ENCODE measurements at regions not wholly inside any gene's neighbourhood (a gene's known extent, or its start where the extent isn't known, plus 50 kb on each side); places are given as distances from the start of the nearest gene placed in this dataset.
A peak's percentile ranks its signal among the peaks of the same experiment; 100 is the strongest.

DNA sequence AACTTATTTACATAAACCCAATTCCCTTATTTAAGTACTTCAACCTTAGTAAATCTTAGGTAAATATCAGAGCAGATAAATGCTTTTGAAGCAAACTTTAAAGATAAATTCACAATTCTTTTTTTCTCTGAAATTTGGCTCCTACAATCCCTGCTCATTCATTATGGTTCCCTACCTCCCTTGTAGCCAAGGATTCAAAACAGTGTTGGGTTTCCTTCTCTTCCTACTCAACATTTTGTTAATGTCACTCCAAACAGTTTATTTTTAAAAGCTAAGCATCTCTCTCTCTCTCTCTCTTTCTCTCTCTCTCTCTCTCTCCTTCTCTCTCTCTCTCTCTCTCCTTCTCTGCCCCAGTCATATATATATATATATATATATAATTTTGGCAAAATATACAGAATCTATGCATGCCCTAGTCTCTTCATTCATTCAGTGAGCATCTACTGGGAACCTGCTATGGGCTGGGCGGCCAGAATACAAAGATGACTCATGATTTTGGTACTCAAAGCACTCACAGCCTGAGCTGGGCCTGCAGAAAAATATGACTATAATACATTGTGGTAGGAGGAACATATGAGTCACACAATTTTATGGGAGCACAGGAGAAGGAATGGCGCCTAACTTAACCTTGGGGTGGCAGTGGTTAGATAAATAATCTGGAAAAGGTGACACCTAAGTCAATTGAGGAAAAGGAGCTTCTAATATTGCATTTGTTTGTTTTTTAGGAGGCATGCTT is 123.7 kb upstream of the DHRS4 start:
- H3K27me3 Mint-ChIP-seq = no peaks in the 10 kb centered on the region
- H3K9me3 Mint-ChIP-seq = no peaks in the 10 kb centered on the region
- intact Hi-C loops (cut with micrococcal nuclease) = no loop called here
- no peak overlapping the region for H3K4me3 Mint-ChIP-seq
- DNase-seq = no peak
- no peaks in the 10 kb centered on the region for H3K36me3 Mint-ChIP-seq (ENCODE audit: low read depth)
- no peaks in the 10 kb centered on the region for H3K4me1 Mint-ChIP-seq
- H3K27ac Mint-ChIP-seq = no peak overlapping the region

DNA sequence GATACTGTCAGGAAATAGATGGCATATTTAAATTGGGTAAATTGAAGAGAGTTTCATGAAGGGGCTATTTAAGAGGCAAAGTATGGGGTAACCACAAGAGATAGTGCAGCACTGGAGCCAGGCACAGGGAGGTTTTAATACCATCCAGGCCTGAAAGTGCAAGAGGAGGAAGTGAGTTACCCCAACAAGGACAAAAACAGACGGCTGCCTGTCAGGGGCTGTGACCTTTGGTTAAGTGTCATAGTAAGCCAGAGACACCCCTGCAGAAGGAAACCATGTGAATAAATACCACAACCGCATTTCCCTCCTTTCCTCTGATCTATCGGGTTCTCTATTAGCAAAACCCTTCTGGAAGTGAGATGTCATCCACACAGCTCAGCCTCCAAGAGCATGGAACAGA is 122.0 kb upstream of the DHRS4 start:
- Mint-ChIP-seq H3K4me1 (no peaks in the 10 kb centered on the region), H3K27ac (no peak overlapping the region), H3K9me3 (no peaks in the 10 kb centered on the region), H3K36me3 (ENCODE audit: low read depth) (no peaks in the 10 kb centered on the region), H3K4me3 (no peak overlapping the region), H3K27me3 (no peaks in the 10 kb centered on the region)
- intact Hi-C loops (cut with micrococcal nuclease) = no loop called here
- no peak for DNase-seq

DNA sequence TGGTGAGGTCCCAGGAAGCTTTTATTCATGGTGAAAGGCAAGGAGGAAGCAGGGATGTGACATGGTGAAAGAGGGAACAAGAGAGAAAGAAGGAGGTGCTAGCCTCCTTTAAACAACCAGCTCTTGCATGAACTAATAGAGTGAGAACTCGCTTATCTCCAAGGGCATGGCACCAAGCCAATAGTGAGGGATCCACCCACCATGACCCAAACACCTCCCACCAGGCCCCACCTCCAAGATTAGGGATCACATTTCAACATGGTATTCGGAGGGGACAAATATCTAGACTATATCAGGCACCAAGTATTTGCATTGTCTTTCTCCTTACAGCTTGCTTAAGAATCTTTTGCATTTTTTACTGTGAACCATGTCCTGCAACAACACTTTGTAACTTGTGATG is 91.9 kb upstream of the DHRS4 start:
- H3K4me1 Mint-ChIP-seq = no peaks in the 10 kb centered on the region

DNA sequence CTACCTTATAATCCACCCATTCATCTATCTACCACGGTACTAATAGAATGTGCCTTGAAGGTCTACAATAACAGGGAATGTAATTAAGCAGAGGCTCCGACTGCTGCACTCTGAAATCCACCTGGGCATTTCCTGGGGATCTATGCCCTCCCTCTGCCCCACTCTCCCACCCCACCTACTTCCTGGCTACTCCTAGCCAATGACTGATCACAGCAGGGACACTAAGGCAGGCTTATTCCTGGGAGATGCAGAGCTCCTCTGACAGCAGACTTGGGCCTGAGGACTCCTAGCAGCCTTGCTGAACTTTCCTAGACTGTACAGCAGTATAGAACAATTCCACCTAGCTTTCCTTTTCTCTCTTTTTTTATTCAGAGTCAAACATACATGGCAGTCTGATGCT is 91.1 kb upstream of the DHRS4 start:
- H3K4me1 Mint-ChIP-seq = no peaks in the 10 kb centered on the region
- peaks cover 5% of the 10 kb centered on the region for H3K27me3 Mint-ChIP-seq
- no peaks in the 10 kb centered on the region for H3K36me3 Mint-ChIP-seq (ENCODE audit: low read depth)

More for the DNA sequence above, 91.9 kb upstream of the DHRS4 start:
- no peak overlapping the region for H3K27ac Mint-ChIP-seq
- DNase-seq = no peak
- no peaks in the 10 kb centered on the region for H3K36me3 Mint-ChIP-seq (ENCODE audit: low read depth)
- intact Hi-C loops (cut with micrococcal nuclease) = no loop called here
- no peak overlapping the region for H3K4me3 Mint-ChIP-seq
- no peaks in the 10 kb centered on the region for H3K9me3 Mint-ChIP-seq
- H3K27me3 Mint-ChIP-seq = peaks cover 7% of the 10 kb centered on the region

DNA sequence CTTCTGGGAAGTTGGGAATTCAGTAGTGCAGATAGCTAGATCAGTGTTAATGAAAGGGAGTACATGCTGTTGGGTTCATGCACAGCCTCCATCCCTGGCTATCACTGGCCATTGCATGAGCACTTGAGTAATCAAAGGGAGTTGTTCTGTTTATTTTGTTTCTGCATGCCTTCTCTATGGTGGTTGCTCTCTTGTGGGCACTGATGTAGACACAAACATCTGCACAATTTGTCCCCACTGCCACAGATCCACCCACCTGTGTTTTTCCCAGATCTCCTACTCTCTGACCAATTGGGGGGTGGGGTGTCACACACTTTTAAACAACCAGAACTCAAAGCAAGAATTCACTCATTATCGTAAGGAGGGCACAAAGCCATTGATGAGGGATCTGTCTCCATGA is 89.7 kb upstream of the DHRS4 start:
- Mint-ChIP-seq H3K27me3 (peaks cover 4% of the 10 kb centered on the region), H3K36me3 (ENCODE audit: low read depth) (no peaks in the 10 kb centered on the region), H3K4me1 (no peaks in the 10 kb centered on the region), H3K4me3 (no peak overlapping the region), H3K27ac (no peak overlapping the region), H3K9me3 (no peaks in the 10 kb centered on the region)
- peak; percentile 45 for DNase-seq
- intact Hi-C loops (cut with micrococcal nuclease) = no loop called here

More for the DNA sequence above, 91.1 kb upstream of the DHRS4 start:
- no peak for DNase-seq
- Mint-ChIP-seq H3K4me3 (no peak overlapping the region), H3K27ac (no peak overlapping the region), H3K9me3 (no peaks in the 10 kb centered on the region)
- intact Hi-C loops (cut with micrococcal nuclease) = no loop called here

DNA sequence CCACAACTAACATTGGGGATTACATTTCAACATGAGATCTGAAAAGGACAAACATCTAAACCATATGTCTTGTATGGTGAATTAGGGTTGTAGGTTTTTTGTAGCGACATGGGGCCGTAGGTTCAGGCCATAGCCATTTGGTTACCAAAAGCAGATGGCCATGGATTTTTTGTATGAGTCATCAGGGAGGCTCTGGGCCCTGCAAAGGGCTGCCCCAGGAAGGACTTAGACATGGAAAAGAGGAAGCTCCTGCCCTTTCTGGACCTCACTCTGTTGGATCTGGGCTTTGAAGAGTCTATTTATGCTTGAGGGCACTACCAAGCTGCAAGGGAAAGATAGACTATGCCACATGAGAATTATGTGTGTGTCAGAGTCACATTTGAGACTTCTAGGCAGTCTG is 89.3 kb upstream of the DHRS4 start:
- Mint-ChIP-seq H3K4me3 (no peak overlapping the region), H3K9me3 (no peaks in the 10 kb centered on the region), H3K36me3 (ENCODE audit: low read depth) (no peaks in the 10 kb centered on the region), H3K4me1 (no peaks in the 10 kb centered on the region), H3K27me3 (peaks cover 4% of the 10 kb centered on the region), H3K27ac (no peak overlapping the region)
- intact Hi-C loops (cut with micrococcal nuclease) = no loop called here
- DNase-seq = no peak

DNA sequence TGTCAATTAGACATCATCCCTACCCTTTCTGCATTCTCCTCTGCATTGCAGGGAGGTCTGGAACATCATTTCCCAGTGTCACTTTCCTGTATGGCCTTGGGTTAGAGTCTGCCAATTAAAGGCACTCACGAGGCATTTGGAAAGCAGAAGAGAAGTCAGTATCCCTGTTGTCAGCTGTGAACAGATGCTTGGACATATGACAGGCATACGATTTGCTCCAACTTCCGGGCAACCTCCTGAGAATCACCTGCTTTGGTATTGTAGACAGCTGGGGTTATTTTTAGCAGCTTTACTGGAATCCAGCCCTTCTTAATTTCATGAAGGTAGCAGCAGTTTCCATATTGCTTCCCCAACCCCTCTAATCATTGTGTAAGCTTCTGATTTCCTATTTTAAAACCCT is 88.7 kb upstream of the DHRS4 start:
- Mint-ChIP-seq H3K36me3 (ENCODE audit: low read depth) (no peaks in the 10 kb centered on the region), H3K4me3 (no peak overlapping the region), H3K27ac (no peak overlapping the region), H3K4me1 (no peaks in the 10 kb centered on the region), H3K27me3 (peaks cover 6% of the 10 kb centered on the region), H3K9me3 (no peaks in the 10 kb centered on the region)
- DNase-seq = no peak
- intact Hi-C loops (cut with micrococcal nuclease) = no loop called here

DNA sequence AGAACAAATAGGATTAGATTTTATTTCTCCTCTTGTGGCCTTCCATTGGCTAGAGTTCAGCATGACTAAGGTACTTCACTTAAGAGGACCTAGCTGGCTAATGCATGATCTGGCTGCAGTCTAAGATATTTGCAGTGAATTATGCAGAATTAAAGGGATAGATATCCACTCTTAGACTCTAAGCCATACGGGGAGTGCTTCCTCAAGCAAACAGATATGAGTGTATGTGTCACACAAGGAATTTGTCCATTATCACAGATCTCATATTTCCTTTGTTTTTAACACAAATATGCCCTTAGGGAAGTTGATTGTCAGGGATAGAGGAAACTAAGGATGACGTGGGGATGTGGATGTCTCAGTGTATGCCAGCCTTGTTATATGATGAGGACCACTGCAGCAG is 88.1 kb upstream of the DHRS4 start:
- no peak for DNase-seq
- H3K36me3 Mint-ChIP-seq (ENCODE audit: low read depth) = no peaks in the 10 kb centered on the region
- H3K4me3 Mint-ChIP-seq = no peak overlapping the region
- no peaks in the 10 kb centered on the region for H3K9me3 Mint-ChIP-seq
- no peaks in the 10 kb centered on the region for H3K4me1 Mint-ChIP-seq
- no peak overlapping the region for H3K27ac Mint-ChIP-seq
- peaks cover 5% of the 10 kb centered on the region for H3K27me3 Mint-ChIP-seq
- intact Hi-C loops (cut with micrococcal nuclease) = no loop called here

DNA sequence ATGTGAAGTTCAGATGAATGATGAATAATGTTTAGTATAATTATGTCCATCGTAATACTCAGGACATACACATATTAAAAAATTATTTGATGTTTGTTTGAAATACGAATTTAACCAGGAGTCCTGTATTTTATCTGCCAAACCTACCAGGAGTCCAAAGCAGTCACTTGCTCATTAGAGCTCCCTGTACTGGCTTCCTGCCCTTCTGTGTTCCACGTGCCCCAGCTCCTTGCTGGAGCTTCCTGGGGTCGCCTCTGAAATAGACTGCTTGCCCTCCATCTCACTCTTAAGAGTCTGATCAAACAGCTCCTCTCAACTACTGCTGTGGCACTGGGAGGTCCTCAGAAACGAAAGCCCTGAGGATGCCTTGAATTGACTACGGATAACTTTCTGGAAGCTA is 87.3 kb upstream of the DHRS4 start:
- DNase-seq = no peak
- Mint-ChIP-seq H3K27ac (no peak overlapping the region), H3K27me3 (peaks cover 5% of the 10 kb centered on the region), H3K4me3 (no peak overlapping the region), H3K36me3 (ENCODE audit: low read depth) (no peaks in the 10 kb centered on the region), H3K9me3 (peaks cover 4% of the 10 kb centered on the region), H3K4me1 (no peaks in the 10 kb centered on the region)
- intact Hi-C loops (cut with micrococcal nuclease) = no loop called here

DNA sequence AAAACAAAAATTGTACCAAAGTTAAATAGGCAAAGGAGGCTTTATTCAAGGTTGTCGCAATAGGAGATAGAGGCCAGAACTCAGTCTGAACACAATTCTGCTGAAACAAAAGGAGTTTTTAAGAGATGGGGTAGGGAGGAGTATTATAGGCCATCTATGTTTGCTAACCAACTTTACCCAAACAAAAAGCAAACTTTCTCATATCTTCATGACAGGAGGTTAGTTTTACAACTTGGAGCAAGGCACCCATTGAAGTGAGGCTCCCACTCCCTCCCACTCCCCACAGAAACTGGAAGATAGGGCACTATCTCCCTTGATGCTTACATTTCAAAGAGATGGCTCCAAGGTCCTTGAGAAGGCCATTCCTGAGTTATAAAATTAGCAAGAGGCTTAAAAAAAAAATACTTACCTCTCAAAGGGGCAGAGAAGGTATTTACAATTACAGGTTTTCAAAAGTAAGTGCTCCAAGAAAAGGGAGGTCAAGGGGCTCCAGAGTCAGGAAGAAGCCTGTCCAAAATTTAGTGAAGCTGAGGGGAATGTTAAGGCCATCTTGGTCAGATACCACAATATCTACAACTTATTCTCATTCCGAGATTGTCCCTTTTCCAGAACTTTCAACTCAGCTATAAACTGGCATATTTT is 84.4 kb upstream of the DHRS4 start:
- peak; percentile 20 for DNase-seq
- intact Hi-C loops (cut with micrococcal nuclease) = no loop called here
- no peak overlapping the region for H3K27ac Mint-ChIP-seq
- H3K36me3 Mint-ChIP-seq (ENCODE audit: low read depth) = no peaks in the 10 kb centered on the region
- peaks cover 6% of the 10 kb centered on the region for H3K27me3 Mint-ChIP-seq
- peaks cover 4% of the 10 kb centered on the region for H3K9me3 Mint-ChIP-seq
- H3K4me1 Mint-ChIP-seq = no peaks in the 10 kb centered on the region
- no peak overlapping the region for H3K4me3 Mint-ChIP-seq

DNA sequence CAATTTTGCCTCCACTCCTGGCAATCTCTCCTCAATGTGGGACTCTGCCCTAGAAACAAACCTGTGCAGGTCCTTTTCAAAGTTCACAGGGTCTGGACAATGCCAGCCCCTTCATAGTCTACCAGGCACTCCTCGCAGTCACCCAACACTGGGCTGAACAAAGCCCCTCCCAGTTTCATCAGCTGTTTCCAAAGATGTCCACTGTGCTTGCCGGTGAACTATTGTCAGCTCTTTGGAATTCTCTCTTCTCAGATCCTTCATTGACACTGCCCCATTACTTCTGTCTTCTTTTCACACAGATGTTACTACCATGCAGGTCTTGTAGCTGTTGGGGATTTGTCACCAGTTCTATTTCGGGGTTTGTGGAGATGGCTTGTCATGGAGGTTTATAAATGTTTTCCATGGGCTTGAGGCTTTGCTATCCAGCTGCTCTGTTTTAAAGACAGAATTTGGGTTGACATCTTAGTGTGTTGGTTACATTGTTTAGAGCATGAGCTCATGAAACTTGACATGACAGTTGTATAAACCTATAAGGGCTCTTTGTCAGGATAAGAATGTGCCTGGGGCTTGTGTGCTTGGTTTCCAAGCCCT is 77.3 kb upstream of the DHRS4 start:
- Mint-ChIP-seq H3K9me3 (no peaks in the 10 kb centered on the region), H3K4me1 (peaks cover 10% of the 10 kb centered on the region), H3K27ac (peak overlapping the region; percentile 90), H3K36me3 (ENCODE audit: low read depth) (no peaks in the 10 kb centered on the region), H3K4me3 (no peak overlapping the region), H3K27me3 (peaks cover 4% of the 10 kb centered on the region)
- peak; percentile 39 for DNase-seq
- intact Hi-C loops (cut with micrococcal nuclease) = no loop called here

DNA sequence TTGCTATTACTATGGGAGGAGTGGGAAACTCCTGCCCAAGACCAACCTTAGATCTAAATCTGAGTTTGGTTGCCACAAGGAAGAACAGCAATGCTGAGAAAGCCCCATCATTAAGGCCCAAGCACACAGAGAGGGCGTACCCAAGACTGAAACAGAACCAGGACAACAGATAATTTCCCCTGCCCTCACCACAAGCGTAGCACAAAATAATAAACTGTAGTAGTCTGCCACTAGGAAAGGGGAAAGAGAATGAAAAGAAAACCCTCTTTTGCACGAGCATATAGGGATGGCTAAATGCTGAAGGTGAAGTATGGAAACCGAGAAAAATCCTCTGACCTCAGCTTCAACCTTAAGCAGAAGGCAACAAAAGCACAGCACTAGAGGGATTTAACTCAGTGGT is 76.5 kb upstream of the DHRS4 start:
- no peak overlapping the region for H3K4me3 Mint-ChIP-seq

DNA sequence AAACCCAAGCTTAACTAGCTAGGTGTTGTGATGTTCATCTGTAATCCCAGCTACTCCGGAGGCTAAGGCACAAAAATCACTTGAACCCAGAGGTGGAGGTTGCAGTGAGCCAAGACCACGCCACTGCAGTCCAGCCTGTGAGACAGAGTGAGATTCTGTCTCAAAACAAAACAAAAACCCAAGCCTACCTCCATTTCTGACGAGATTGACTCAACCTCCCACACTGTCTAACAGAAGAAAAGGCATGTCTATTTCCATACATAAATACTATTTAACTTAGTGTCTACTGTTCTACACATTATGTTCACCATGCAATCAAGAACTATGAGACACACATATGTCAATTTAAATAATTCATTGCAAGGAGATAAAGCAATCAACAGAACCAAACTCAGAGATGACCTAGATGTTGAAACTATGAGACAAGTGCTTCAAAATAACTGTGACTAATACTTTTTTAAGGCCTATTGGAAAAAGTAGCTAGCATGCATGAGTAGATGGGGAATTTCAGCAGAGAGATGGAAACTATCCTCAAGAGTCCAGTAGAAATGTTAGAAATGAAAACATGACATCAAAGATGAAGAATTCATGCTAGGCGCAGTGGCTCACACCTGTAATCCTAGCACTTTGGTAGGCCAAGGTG is 75.9 kb upstream of the DHRS4 start:
- H3K4me3 Mint-ChIP-seq = peak overlapping the region; percentile 2
- H3K9me3 Mint-ChIP-seq = no peaks in the 10 kb centered on the region
- peak overlapping the region; percentile 90 for H3K27ac Mint-ChIP-seq
- H3K36me3 Mint-ChIP-seq (ENCODE audit: low read depth) = no peaks in the 10 kb centered on the region
- peaks cover 10% of the 10 kb centered on the region for H3K4me1 Mint-ChIP-seq
- peak; percentile 52 for DNase-seq
- H3K27me3 Mint-ChIP-seq = peaks cover 3% of the 10 kb centered on the region
- intact Hi-C loops (cut with micrococcal nuclease) = loop anchor here (1.0 kb wide), 1 partner anchor 271 kb away; no protein-coding TSS in a partner anchor

More for the DNA sequence above, 76.5 kb upstream of the DHRS4 start:
- Mint-ChIP-seq H3K27me3 (peaks cover 4% of the 10 kb centered on the region), H3K36me3 (ENCODE audit: low read depth) (no peaks in the 10 kb centered on the region), H3K4me1 (peaks cover 10% of the 10 kb centered on the region), H3K27ac (peak overlapping the region; percentile 90), H3K9me3 (no peaks in the 10 kb centered on the region)
- peak; percentile 54 for DNase-seq
- intact Hi-C loops (cut with micrococcal nuclease) = loop anchor here (1.0 kb wide), 1 partner anchor 271 kb away; no protein-coding TSS in a partner anchor

DNA sequence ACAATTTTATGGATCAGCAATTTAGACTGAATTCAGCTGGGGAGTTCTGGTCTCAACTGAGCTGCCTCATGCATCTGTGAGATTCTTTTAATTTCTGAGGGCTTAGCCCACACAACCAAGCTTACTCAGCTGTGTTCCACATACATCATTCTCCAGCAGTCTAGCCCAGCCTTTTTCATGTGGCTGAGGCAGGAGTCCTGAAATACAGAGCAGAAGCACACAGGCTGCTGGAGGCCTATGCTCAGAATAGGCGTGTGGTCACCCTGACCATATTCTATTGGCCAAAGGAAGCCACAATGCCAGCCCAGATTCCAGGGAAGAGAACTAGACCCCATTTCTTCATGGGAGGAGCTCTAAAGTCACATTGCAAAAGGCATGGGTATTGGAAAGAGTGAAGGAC is 72.3 kb upstream of the DHRS4 start:
- Mint-ChIP-seq H3K36me3 (ENCODE audit: low read depth) (no peaks in the 10 kb centered on the region), H3K27ac (no peak overlapping the region), H3K4me1 (peaks cover 10% of the 10 kb centered on the region), H3K9me3 (no peaks in the 10 kb centered on the region), H3K27me3 (peaks cover 7% of the 10 kb centered on the region), H3K4me3 (no peak overlapping the region)
- DNase-seq = no peak
- intact Hi-C loops (cut with micrococcal nuclease) = no loop called here

Data from activated CD4-positive, alpha-beta T cell treated with anti-CD3 and anti-CD28 coated beads, Interleukin-2, amount 10 ng/mL, durations not matched to agents 24 days and 14 days (primary cell).